ENCODE measurements at regions not wholly inside any gene's neighbourhood (a gene's known extent, or its start where the extent isn't known, plus 50 kb on each side); places are given as distances from the start of the nearest gene placed in this dataset.

DNA sequence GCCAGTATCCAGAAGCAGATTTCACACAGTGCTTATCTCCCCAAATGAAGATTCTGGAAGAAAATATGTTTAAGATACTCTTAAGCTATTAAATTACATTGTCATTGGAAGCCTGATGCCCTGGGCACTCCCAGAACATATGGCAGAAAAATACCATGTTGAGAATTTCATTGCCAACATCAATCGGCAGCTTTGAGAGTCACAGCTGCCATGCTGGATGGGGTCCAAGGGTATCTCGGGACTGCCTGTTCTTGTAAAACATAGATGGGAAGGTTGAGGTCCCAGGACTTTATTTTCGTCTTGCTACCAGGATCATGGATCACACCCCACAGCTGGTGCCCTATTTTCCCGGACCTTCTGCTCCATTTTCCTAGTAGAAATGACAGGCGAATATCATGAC, 632.5 kb downstream of the SUCLG1 start:
- DNase-seq (no peak), ATAC-seq (no peak), FAIRE-seq (no peak)
- Histone ChIP-seq H3K9me3 (peaks cover 0 to 3% (median 0%) of the 10 kb centered on the region in 4 donors), H3K27me3 (no peaks in the 10 kb centered on the region), H3K4me1 (no peaks in the 10 kb centered on the region), H3K27ac (no peak overlapping the region), H3K4me3 (no peak overlapping the region), H3K36me3 (no peaks in the 10 kb centered on the region)
- intact Hi-C loops (cut with DNase I) = no loop called here
- WGBS, 2 donors = 71 to 76% methylated on average over 5 of the region's 5 CpGs
- no peak for TF ChIP-seq CTCF (IDR thresholded peaks at IDR 0.05)

- intact Hi-C loops (cut with DNase I) = no loop called here
- Histone ChIP-seq H3K36me3 (no peaks in the 10 kb centered on the region), H3K4me3 (no peak overlapping the region), H3K27ac (no peak overlapping the region), H3K27me3 (no peaks in the 10 kb centered on the region), H3K4me1 (no peaks in the 10 kb centered on the region), H3K9me3 (peaks cover 0 to 3% (median 0%) of the 10 kb centered on the region in 4 donors)
- WGBS, 2 donors = 60 to 79% methylated on average over 2 of the region's 2 CpGs
- DNase-seq (no peak), FAIRE-seq (no peak), ATAC-seq (no peak)
- TF ChIP-seq CTCF (IDR thresholded peaks at IDR 0.05) = no peak
Observed at GRCh38 chr2:83823229-83823628, 635.9 kb downstream of the SUCLG1 start.

- FAIRE-seq = no peak
- no peaks in the 10 kb centered on the region for H3K36me3 ChIP-seq
- no peak for ATAC-seq
- no peaks in the 10 kb centered on the region for H3K27me3 ChIP-seq
- no peak overlapping the region for H3K27ac ChIP-seq
- no peak for TF ChIP-seq CTCF (IDR thresholded peaks at IDR 0.05)
- intact Hi-C loops (cut with DNase I) = no loop called here
- no peak for DNase-seq
- WGBS, 2 donors = 29 to 52% methylated on average over 3 of the region's 3 CpGs
- no peak overlapping the region for H3K4me3 ChIP-seq
- H3K9me3 ChIP-seq = no peaks in the 10 kb centered on the region
- H3K4me1 ChIP-seq = no peaks in the 10 kb centered on the region
Observed at GRCh38 chr2:83817511-83817910, 641.6 kb downstream of the SUCLG1 start.

DNA sequence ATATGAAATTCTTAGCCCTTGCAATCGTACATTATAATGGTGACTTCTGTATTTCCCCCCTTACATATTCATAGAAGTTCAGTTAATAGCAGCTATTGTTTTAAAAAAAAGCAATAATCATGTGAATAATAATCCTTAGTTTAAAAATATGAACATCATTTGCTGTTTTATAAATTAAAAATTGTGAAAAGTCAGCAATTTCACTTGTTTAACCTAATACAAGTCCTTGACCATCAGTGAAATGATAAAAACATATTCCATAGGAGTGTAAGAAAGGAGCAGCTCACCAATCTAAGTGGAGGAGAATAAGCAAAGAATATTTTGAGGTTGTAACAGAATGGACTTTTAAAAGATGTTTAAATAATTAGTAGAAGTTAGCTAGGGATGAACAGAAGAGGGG, 650.2 kb downstream of the SUCLG1 start:
- no peak for ATAC-seq
- no peaks in the 10 kb centered on the region for H3K27me3 ChIP-seq
- FAIRE-seq = no peak
- no peaks in the 10 kb centered on the region for H3K9me3 ChIP-seq
- no peak for DNase-seq
- no peak overlapping the region for H3K27ac ChIP-seq
- intact Hi-C loops (cut with DNase I) = no loop called here
- no peaks in the 10 kb centered on the region for H3K4me1 ChIP-seq
- no peak overlapping the region for H3K4me3 ChIP-seq
- 67 to 86% methylated on average over 1 of the region's 1 CpG for WGBS, 2 donors
- no peak for TF ChIP-seq CTCF (IDR thresholded peaks at IDR 0.05)
- H3K36me3 ChIP-seq = no peaks in the 10 kb centered on the region

GRCh38 chr2:83802604-83803003, 656.5 kb downstream of the SUCLG1 start:
- Histone ChIP-seq H3K9me3 (no peaks in the 10 kb centered on the region), H3K4me1 (no peaks in the 10 kb centered on the region), H3K27me3 (no peaks in the 10 kb centered on the region), H3K36me3 (no peaks in the 10 kb centered on the region), H3K4me3 (no peak overlapping the region), H3K27ac (no peak overlapping the region)
- DNase-seq = no peak
- 81 to 95% methylated on average over 10 of the region's 10 CpGs for WGBS, 2 donors
- no peak for TF ChIP-seq CTCF (IDR thresholded peaks at IDR 0.05)
- ATAC-seq = no peak
- FAIRE-seq = no peak
- intact Hi-C loops (cut with DNase I) = no loop called here

All from pancreas (tissue), 10 donors.